ENCODE measurements at regions not wholly inside any gene's neighbourhood (a gene's known extent, or its start where the extent isn't known, plus 50 kb on each side); places are given as distances from the start of the nearest gene placed in this dataset.

- H3K4me1 ChIP-seq (ENCODE audit: insufficient read depth, low read length), result no peaks in the 10 kb centered on the region
- H3K79me2 ChIP-seq (ENCODE audit: insufficient read depth, low read length), result no peaks in the 10 kb centered on the region
- H3K27ac ChIP-seq (ENCODE audit: low read depth, low read length), result no peak overlapping the region
- no peak overlapping the region for H3K4me2 ChIP-seq (ENCODE audit: insufficient read depth, low read length)
- no peaks in the 10 kb centered on the region for H3K9me3 ChIP-seq (ENCODE audit: low read depth, low read length)
- H4K20me1 ChIP-seq (ENCODE audit: insufficient read depth, low read length), result no peaks in the 10 kb centered on the region
- H3K4me3 ChIP-seq (ENCODE audit: insufficient read depth, low read length), result no peak overlapping the region
- no peak for DNase-seq (ENCODE audit: insufficient read length, low spot score, missing footprints)
- H3K36me3 ChIP-seq (ENCODE audit: insufficient read depth, low read length), result no peaks in the 10 kb centered on the region
- no peak overlapping the region for H2AFZ ChIP-seq (ENCODE audit: low read length)
- H3K27me3 ChIP-seq (ENCODE audit: insufficient read depth, low read length), result no peaks in the 10 kb centered on the region
- TF ChIP-seq CTCF (IDR thresholded peaks at IDR 0.05; ENCODE audit: extremely low read depth, low read depth, low read length), result no peak
These were observed 604.0 kb downstream of the NOVA1 start for GRCh38 chr14:25993830-25994229.

- H2AFZ ChIP-seq (ENCODE audit: low read length), result no peak overlapping the region
- no peaks in the 10 kb centered on the region for H3K36me3 ChIP-seq (ENCODE audit: insufficient read depth, low read length)
- H4K20me1 ChIP-seq (ENCODE audit: insufficient read depth, low read length), result no peaks in the 10 kb centered on the region
- DNase-seq (ENCODE audit: insufficient read length, low spot score, missing footprints), result no peak
- no peaks in the 10 kb centered on the region for H3K9me3 ChIP-seq (ENCODE audit: low read depth, low read length)
- no peak overlapping the region for H3K27ac ChIP-seq (ENCODE audit: low read depth, low read length)
- no peaks in the 10 kb centered on the region for H3K27me3 ChIP-seq (ENCODE audit: insufficient read depth, low read length)
- H3K4me3 ChIP-seq (ENCODE audit: insufficient read depth, low read length), result no peak overlapping the region
- H3K4me1 ChIP-seq (ENCODE audit: insufficient read depth, low read length), result no peaks in the 10 kb centered on the region
- TF ChIP-seq CTCF (IDR thresholded peaks at IDR 0.05; ENCODE audit: extremely low read depth, low read depth, low read length), result no peak
- H3K4me2 ChIP-seq (ENCODE audit: insufficient read depth, low read length), result no peak overlapping the region
- no peaks in the 10 kb centered on the region for H3K79me2 ChIP-seq (ENCODE audit: insufficient read depth, low read length)
These were observed 609.3 kb downstream of the NOVA1 start for GRCh38 chr14:25988536-25988935.

GRCh38 chr14:25955772-25956171, 642.1 kb downstream of the NOVA1 start:
- Histone ChIP-seq H3K4me3 (ENCODE audit: insufficient read depth, low read length) (no peak overlapping the region), H3K9me3 (ENCODE audit: low read depth, low read length) (no peaks in the 10 kb centered on the region), H3K4me1 (ENCODE audit: insufficient read depth, low read length) (no peaks in the 10 kb centered on the region), H3K4me2 (ENCODE audit: insufficient read depth, low read length) (no peak overlapping the region), H3K36me3 (ENCODE audit: insufficient read depth, low read length) (no peaks in the 10 kb centered on the region), H3K27me3 (ENCODE audit: insufficient read depth, low read length) (no peaks in the 10 kb centered on the region), H3K27ac (ENCODE audit: low read depth, low read length) (no peak overlapping the region), H3K79me2 (ENCODE audit: insufficient read depth, low read length) (no peaks in the 10 kb centered on the region), H4K20me1 (ENCODE audit: insufficient read depth, low read length) (no peaks in the 10 kb centered on the region), H2AFZ (ENCODE audit: low read length) (no peak overlapping the region)
- no peak for TF ChIP-seq CTCF (IDR thresholded peaks at IDR 0.05; ENCODE audit: extremely low read depth, low read depth, low read length)
- no peak for DNase-seq (ENCODE audit: insufficient read length, low spot score, missing footprints)

- Histone ChIP-seq H3K36me3 (ENCODE audit: insufficient read depth, low read length) (no peaks in the 10 kb centered on the region), H3K4me3 (ENCODE audit: insufficient read depth, low read length) (no peak overlapping the region), H4K20me1 (ENCODE audit: insufficient read depth, low read length) (no peaks in the 10 kb centered on the region), H2AFZ (ENCODE audit: low read length) (no peak overlapping the region), H3K4me1 (ENCODE audit: insufficient read depth, low read length) (no peaks in the 10 kb centered on the region), H3K4me2 (ENCODE audit: insufficient read depth, low read length) (no peak overlapping the region), H3K27ac (ENCODE audit: low read depth, low read length) (no peak overlapping the region), H3K9me3 (ENCODE audit: low read depth, low read length) (no peaks in the 10 kb centered on the region), H3K27me3 (ENCODE audit: insufficient read depth, low read length) (no peaks in the 10 kb centered on the region), H3K79me2 (ENCODE audit: insufficient read depth, low read length) (no peaks in the 10 kb centered on the region)
- DNase-seq (ENCODE audit: insufficient read length, low spot score, missing footprints), result no peak
- TF ChIP-seq CTCF (IDR thresholded peaks at IDR 0.05; ENCODE audit: extremely low read depth, low read depth, low read length), result no peak
These were observed 644.2 kb downstream of the NOVA1 start for GRCh38 chr14:25953532-25954139.
